Glutamatergic neuron (in vitro differentiated cells): ENCODE measurements at regions not wholly inside any gene's neighbourhood (a gene's known extent, or its start where the extent isn't known, plus 50 kb on each side); places are given as distances from the start of the nearest gene placed in this dataset.
"Not testable (repeated sequence)": the region's sequence is repeated elsewhere in the genome, so short reads cannot be mapped to it uniquely, and the experiment has no call there.

Experiments used
- DNase-seq: peaks from one replicate; pipeline ENCODE4 v3.0.0; 2022
- H3K27ac Mint-ChIP-seq: one replicate; pipeline ENCODE4 v1.8.0; 2020; ENCODE audit warnings: mild to moderate bottlenecking, mixed read lengths, inconsistent platforms; ENCODE audit not compliant: unreplicated experiment
- H3K27me3 Mint-ChIP-seq: one replicate; pipeline ENCODE4 v1.8.0; 2020; ENCODE audit warnings: mild to moderate bottlenecking, moderate library complexity, mixed read lengths, inconsistent platforms; ENCODE audit not compliant: unreplicated experiment
- H3K36me3 Mint-ChIP-seq: one replicate; pipeline ENCODE4 v1.8.0; 2020; ENCODE audit warnings: mild to moderate bottlenecking, mixed read lengths, inconsistent platforms; ENCODE audit not compliant: unreplicated experiment
- H3K4me1 Mint-ChIP-seq: one replicate; pipeline ENCODE4 v1.8.0; 2020; ENCODE audit warnings: mild to moderate bottlenecking, low read depth, mixed read lengths, inconsistent platforms; ENCODE audit not compliant: unreplicated experiment
- H3K4me3 Mint-ChIP-seq: one replicate; pipeline ENCODE4 v1.8.0; 2020; ENCODE audit warnings: mild to moderate bottlenecking, mixed read lengths, inconsistent platforms; ENCODE audit not compliant: unreplicated experiment
- H3K9me3 Mint-ChIP-seq: one replicate; pipeline ENCODE4 v1.8.0; 2020; ENCODE audit warnings: mild to moderate bottlenecking, moderate library complexity, mixed read lengths, inconsistent platforms; ENCODE audit not compliant: unreplicated experiment
- TF ChIP-seq, protein P1 (sequence below): fragments of 200-600 bp; sonication (generic); IDR thresholded peaks from one replicate; pipeline ENCODE4 v1.5.0; 2021; ENCODE audit not compliant: partially characterized antibody, unreplicated experiment

DNA sequence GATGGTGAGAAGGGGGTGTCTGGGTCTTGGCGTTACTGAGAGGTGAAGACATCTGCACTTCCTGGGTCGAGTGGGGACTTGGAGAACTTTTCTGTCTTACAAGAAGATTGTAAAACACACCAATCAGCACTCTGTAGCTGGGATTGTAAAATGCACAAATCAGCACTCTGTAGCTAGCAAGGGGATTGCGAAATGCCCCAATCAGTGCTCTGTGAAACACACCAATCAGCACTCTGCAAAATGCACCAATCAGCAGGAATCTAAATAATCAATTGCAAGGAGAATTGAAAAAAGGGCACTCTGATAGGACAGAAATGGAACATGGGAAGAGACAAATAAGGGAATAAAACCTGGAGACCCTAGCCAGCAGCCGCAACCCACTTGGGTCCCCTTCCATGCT, 376.1 kb upstream of the SFSWAP start:
- Mint-ChIP-seq H3K4me3 (no peak overlapping the region), H3K4me1 (no peaks in the 10 kb centered on the region), H3K27me3 (peaks cover 2% of the 10 kb centered on the region), H3K36me3 (peaks cover 6% of the 10 kb centered on the region), H3K27ac (no peak overlapping the region), H3K9me3 (peaks cover 5% of the 10 kb centered on the region)
- TF ChIP-seq, protein P1, sequence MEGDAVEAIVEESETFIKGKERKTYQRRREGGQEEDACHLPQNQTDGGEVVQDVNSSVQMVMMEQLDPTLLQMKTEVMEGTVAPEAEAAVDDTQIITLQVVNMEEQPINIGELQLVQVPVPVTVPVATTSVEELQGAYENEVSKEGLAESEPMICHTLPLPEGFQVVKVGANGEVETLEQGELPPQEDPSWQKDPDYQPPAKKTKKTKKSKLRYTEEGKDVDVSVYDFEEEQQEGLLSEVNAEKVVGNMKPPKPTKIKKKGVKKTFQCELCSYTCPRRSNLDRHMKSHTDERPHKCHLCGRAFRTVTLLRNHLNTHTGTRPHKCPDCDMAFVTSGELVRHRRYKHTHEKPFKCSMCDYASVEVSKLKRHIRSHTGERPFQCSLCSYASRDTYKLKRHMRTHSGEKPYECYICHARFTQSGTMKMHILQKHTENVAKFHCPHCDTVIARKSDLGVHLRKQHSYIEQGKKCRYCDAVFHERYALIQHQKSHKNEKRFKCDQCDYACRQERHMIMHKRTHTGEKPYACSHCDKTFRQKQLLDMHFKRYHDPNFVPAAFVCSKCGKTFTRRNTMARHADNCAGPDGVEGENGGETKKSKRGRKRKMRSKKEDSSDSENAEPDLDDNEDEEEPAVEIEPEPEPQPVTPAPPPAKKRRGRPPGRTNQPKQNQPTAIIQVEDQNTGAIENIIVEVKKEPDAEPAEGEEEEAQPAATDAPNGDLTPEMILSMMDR, result no peak
- no peak for DNase-seq

DNA sequence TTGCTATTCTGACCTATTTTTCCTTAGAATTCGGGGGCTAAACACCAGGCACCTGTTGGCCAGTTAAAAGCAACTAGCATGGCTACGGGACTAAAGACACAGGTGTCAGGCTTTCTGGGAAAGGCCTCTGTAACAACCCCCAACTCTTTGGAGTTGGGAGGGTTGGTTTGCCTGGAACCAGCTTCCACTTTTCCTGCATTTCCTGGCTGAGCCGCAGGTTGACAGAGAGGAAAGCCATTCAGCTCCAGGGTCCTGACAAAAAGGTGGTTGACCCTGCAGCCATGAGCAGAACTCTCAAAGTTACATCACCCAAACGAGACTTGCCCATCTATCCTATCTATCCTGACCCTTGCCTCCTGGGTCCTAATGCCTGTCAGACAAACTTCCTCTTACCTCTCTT, 375.4 kb upstream of the SFSWAP start:
- Mint-ChIP-seq H3K4me1 (no peaks in the 10 kb centered on the region), H3K27ac (no peak overlapping the region), H3K4me3 (no peak overlapping the region), H3K27me3 (peaks cover 2% of the 10 kb centered on the region), H3K36me3 (peaks cover 6% of the 10 kb centered on the region), H3K9me3 (peaks cover 3% of the 10 kb centered on the region)
- DNase-seq, result no peak
- TF ChIP-seq, protein P1, result no peak

DNA sequence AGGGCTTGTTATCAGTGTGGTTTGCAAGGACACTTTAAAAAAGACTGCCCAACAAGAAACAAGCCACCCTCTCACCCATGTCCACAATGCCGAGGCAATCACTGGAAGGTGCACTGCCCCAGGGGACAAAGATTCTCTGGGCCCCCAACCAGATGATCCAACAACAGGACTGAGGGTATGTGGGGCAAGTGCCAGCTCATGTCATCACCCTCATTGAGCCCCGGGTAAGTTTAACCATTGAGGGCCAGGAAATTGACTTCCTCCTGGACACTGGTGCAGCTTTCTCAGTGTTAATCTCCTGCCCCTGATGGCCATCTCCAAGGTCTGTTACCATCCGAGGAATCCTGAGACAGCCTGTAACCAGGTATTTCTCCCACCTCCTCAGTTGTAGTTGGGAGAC, 373.0 kb upstream of the SFSWAP start:
- not testable (repeated sequence) for H3K4me1 Mint-ChIP-seq, H3K27me3 Mint-ChIP-seq, H3K27ac Mint-ChIP-seq, H3K36me3 Mint-ChIP-seq, H3K9me3 Mint-ChIP-seq, H3K4me3 Mint-ChIP-seq, DNase-seq

DNA sequence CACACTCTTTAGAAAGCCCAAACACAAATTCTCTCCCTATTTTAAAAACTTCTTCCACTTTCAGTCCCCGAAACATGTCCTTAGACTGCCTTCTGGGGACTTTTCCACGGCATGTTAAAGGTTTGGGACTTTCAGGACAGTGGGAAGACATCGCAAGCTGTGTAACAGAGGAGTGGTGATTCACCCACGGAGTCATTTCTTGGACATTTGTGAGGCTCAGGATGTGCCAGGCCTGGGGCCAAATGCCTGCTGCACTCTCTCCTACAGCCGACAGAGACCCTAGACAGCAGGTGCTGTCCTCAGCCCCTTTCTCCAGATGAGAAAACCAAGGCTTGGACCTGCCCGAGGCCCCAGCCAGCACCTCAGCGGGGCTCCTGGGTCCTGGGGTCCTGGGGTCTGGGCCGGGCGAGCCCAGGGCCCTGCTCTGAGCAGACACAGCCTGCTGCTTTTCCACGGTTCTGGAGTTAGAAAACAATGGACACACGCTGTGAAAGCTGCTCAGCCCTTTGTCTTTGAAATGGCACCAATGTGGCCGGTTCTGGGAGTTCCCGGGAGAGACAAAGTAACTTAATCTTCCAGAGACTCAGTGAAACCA, 370.2 kb upstream of the SFSWAP start:
- TF ChIP-seq, protein P1, result no peak
- H3K9me3 Mint-ChIP-seq, result peaks cover 3% of the 10 kb centered on the region
- no peaks in the 10 kb centered on the region for H3K4me1 Mint-ChIP-seq
- DNase-seq, result no peak
- no peak overlapping the region for H3K4me3 Mint-ChIP-seq
- no peaks in the 10 kb centered on the region for H3K36me3 Mint-ChIP-seq
- no peak overlapping the region for H3K27ac Mint-ChIP-seq
- H3K27me3 Mint-ChIP-seq, result peaks cover 4% of the 10 kb centered on the region

DNA sequence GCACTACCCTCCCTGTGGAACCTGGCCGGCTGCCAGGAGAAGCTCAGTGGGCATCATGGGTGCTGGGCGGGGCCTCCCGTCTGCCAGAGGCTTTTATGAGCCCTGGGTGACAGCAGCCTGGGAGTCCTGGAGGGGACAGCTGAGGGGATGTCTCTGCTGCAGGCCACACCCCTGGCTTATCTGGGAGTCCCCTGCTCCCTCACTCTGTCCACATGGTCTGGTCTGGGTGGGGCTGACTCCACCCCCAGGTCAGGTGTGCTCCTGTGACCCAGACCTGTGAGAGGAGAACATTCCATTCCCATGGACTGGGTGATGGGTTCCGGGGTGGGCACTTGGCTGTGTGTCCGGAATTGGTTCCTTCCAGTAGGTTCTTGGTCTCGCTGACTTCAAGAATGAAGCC, 369.3 kb upstream of the SFSWAP start:
- not testable (repeated sequence) for H3K27ac Mint-ChIP-seq, H3K4me1 Mint-ChIP-seq, H3K4me3 Mint-ChIP-seq, DNase-seq, H3K36me3 Mint-ChIP-seq, H3K9me3 Mint-ChIP-seq, H3K27me3 Mint-ChIP-seq

DNA sequence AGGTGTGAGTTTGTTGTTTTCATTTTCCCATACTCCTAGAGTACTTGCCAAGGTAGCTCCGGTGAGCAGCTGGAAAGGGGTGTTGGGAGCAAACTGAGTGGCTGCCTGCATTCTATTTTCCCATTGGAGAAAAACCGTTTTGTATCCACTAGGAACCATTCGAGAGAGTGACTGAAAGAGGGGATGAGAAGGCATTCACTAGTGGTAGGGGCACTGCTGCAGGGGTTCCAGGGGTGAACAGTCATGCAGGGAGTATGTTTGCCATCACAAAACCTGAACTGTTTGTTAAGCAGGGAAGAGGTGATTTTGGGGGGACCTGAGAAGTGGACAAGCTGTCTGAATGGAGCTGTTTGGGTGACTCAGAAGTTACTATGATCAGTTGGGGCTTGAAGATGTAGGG, 367.5 kb upstream of the SFSWAP start:
- not testable (repeated sequence) for H3K4me1 Mint-ChIP-seq, H3K27me3 Mint-ChIP-seq, DNase-seq, H3K36me3 Mint-ChIP-seq, H3K9me3 Mint-ChIP-seq, H3K4me3 Mint-ChIP-seq, H3K27ac Mint-ChIP-seq

DNA sequence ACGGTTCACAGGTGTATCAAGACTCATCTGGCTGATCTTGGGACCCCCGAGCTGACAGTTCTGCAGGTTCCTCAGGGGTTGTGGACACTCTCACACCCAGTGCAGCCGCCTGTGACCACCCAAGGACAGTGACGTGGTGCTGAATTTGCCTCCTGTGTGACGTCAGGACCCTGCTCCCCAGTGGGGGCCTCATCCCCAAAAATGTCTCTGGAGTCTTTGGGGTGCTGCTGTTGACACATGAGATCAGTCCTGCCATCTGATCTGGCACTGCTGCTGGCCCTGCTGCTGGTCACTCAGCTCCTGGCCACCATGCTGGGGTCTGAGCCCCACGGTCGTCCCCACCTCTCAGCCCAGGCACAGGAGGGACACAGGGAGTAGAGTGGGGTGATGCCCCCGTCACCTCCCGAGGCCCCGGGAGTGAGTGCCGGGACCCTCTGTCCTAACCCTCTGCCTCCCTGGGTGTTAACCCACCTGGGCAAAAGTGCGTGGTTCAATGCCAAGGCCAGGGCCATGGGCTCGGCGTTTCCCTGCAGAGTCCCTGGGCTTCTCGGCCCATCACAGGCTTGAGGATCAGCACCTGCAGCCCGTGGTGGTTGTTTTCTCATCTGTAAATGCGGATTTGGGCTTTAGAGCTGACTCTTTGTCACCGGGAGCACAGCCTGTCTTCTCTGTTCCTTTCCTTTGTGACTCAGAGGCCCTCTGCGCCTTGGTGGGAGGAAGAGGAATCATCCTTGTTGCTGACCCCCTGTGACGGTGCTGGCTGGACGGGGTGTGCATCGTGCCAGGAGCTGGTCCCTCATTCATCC, 366.0 kb upstream of the SFSWAP start:
- not testable (repeated sequence) for H3K27ac Mint-ChIP-seq, H3K9me3 Mint-ChIP-seq, H3K36me3 Mint-ChIP-seq, DNase-seq, H3K4me3 Mint-ChIP-seq, H3K27me3 Mint-ChIP-seq
- peaks cover 20% of the 10 kb centered on the region for H3K4me1 Mint-ChIP-seq
